ENCODE measurements at regions not wholly inside any gene's neighbourhood (a gene's known extent, or its start where the extent isn't known, plus 50 kb on each side); places are given as distances from the start of the nearest gene placed in this dataset.
"Not testable (repeated sequence)": the region's sequence is repeated elsewhere in the genome, so short reads cannot be mapped to it uniquely, and the experiment has no call there.

DNA sequence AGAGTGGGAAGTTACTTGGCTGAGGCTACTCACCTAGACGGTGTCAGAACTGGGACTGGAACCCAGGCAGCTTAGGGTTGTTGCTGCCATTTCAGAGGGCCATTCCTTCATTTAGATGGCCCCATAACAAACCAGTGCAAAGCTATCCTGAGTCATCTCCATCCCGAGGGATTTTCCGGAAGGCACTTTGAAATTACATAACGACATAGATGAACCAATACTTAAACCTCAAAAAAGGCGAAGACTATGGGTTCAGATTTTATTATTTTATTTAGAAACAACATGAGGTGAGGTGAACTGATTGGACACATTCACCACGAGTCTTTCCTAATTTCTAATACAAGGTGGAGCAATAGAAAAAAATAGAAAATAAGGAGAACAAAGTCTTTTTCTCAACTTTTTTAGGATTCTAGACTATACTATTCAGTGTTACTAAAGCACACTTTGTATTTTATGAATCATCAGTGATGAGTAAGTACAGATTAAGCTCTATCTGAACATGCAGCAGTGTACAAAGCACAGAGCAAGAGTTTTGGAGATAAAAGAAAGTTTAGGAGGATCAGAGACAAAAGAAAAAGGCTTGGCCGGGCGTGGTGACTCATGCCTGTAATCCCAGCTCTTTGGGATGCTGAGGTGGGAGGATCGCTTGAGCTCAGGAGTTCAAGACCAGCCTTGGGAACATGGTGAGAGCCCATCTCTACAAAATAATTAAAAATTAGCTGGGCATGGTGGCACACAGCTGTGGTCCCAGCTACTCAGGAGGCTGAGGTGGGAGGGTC, 79.5 kb upstream of the SVIL start:
- no peak for FAIRE-seq

DNA sequence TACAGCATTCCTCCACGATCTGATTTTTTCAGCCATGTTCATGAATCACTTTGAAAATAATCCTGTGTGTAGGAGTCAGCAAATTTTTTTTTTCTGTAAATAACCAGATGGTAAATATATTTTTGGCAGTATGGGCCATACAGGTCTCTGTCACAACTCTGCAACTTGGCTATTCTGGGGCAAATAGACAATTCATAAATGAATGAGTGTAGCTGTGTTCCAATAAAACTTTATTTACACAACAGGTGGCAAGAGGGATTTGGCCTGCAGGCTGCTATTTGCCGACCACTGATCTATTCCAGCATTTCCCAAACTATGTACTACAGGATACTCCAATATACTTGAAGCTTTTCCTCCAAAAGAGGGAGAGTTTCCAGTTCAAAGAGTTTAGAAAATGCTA, 78.7 kb upstream of the SVIL start:
- FAIRE-seq, result no peak

DNA sequence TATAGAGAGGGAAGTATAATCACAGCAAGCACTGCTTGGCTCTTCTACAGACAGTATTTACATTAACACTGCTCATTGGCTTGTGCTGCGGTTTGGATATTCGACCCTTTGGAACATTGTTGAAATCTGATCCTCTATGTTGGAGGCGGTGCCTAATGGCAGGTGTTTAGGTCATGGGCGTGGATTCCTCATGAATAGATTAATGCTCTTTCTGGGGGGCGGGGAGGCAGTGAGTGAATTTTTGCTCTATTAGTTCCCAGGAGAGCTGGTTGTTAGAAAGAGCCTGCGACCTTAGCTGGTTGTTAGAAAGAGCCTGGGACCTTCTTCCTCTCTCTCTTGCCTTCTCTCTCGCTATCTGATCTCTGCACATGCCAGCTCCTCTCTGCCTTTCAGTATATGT, 77.3 kb upstream of the SVIL start:
- FAIRE-seq, result no peak

DNA sequence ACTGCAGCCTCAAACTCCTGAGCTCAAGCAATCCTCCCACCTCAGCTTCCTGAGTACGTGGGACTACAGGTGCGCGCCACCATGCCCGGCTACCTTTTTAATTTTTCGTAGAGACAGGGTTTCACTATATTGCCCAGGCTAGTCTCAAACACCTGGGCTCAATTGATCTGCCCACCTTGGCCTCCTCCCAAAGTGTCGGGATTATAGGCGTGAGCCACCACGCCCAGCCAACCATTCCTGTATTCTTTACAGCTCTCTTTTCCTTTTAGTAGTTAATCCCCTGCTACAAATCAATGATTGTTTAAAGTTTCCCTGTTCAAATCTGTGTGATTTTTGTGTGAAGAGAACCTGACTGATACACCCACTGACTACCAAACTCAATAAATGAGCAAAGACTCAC, 75.4 kb upstream of the SVIL start:
- FAIRE-seq, result no peak

DNA sequence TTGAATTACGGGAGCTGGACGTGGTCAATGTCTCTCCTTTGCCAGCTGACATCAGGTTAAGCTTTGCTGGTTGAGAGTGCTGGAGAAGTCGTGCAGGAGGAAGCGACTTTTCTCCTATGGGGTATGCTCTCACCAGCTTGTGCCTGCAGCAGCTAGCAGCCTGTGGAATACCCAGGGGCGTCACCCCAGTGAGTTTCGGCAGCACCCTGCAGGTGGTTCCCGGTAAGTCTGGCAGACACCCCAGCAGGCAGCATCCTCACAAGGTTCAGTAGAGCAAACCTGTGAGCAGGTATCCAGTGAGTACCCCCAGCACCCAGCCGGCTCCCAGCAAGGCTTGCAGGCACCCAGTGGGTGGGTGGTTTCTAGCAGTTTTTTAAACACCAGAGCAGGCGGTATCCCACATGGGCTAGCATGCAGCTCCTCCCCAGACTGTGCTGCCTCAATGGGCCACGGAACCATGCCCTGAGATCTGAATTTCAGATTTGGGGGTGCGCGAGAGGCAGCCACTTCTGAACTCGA, 74.8 kb upstream of the SVIL start:
- no peak for FAIRE-seq

DNA sequence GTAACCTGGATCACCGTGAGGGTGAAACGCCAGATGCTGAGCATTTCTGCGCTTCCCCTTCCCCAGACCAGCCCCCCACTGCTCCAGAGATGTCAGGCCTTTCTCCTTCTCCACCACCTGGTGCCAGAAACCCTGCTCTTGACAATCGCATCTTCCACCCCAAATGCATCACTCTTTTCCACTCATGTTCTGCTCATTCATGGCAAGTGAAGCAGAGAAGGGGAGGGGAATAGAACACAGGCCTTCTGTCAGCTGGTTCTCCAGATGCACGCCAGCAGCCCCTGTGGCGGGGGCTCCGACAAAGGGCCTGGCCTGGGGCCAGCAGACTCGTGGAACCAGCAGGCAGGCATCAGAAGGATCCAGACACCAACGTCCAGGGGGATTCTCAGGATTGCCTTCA, 68.5 kb upstream of the SVIL start:
- no peak for FAIRE-seq

DNA sequence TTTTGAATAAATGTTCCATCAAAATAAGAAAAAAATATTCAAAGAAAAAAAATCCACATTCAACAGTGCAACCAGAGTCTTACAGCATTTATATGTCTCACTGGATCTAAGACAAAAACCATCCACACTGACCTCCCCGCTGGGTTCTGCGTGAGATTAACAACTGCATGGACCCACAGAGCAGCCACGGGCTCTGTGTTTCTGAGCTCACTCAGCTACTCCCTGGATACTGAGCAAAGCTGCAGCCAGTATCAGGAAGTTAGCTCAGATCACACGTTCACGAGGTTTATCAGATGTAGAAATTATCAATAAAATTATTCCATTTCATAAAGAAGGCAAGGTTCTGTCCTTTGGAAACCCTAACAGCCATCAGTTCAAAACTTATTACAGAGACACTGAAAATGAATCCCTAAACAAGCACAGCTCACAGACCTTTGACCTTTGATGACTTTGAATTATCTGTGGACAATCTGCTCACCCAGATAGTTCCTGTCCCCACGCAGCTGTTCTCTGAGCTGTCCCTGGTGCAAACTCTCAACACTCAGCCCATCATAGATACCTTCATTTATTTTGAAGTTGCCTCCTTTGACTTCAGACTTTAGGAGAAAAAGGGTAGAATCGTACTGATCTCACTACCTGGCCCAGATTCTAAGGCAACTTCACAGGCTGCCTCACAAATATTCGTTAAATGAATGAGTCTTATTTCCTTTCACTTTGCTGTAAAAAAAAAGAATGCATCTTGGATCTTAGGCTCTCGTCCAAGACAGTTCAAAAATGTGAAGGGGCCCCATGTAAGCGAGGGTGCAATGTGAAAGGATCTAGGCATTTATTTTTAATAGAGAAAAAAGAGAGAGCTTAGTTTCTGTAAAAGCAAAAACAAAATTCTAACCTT, 67.7 kb upstream of the SVIL start:
- no peak for FAIRE-seq

DNA sequence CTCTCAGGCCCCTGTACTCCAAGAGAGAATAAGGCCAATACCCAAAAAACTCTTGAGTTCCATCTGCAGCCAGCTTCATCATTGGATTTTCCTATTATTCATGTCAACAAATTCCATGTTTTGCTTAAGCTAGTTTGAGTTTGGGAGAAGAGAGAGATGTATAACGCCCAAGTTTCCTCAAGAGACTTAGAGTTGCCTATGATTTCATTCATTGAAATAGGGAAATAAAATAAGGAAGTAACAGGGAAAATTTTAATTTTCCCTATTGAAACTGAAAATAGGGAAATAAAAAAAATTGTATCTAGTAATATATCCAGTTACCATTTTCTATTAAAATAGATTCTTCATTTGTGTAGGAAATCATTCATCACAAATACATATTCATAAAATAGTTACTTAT, 66.5 kb upstream of the SVIL start:
- FAIRE-seq, result no peak

DNA sequence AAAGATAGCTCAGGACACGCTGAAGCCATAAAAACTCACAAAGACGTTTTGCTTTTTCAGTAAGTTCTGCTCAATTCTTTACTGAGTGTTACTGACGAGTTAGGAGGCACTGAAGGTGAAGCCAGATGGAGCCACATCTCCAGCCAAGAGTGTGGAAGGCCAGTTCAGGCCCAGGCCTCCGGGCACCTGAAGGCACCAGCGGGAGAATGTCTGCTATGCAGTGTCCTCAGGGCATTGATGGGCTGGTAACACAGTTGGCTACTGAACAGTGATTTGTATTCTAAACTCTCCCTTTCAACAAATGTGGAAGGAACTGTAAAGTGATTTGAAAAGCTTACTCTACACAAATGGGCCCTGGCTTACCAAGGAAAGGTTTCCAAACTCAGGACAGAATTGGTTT, 64.8 kb upstream of the SVIL start:
- FAIRE-seq, result no peak

DNA sequence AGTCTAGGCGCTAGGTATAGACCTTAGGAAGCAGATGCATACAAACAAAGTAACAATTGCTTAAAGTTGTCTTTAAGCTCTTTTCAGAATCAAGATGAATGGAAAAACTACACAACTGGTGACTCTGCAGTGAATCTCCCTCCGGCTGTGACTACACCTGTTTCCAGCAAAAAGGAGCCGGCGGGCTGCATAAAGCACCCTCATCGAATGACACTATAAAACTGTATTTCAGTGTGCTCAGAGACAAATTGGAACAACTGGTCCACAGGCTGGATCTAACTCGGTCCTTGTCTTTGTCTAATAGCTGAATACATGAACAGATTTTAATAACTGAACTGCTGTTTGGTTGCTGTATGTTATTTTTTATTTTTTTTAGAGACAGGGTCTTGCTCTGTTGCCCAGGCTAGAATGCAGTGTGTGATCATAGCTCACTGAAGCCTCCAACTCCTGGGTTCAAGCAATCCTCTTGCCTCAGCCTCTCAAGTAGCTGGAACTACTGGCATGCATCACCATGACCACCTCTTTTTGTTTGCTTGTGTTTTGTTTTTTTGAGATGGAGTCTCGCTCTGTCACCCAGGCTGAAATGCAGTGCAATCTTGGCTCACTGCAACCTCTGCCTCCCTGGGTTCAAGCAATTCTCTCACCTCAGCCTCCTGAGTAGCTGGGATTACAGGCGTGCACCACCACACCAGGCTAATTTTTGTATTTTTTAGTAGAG, 64.2 kb upstream of the SVIL start:
- FAIRE-seq, result no peak

DNA sequence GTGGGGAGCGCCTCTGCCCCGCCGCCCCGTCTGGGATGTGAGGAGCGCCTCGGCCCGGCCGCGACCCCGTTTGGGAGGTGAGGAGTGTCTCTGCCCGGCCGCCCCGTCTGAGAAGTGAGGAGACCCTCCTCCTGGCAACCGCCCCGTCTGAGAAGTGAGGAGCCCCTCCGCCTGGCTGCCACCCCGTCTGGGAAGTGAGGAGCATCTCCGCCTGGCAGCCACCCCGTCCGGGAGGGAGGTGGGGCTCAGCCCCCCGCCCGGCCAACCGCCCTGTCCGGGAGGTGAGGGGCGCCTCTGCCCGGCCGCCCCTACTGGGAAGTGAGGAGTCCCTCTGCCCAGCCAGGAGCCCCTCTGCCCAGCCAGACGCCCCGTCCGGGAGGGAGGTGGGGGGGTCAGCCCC, 61.8 kb upstream of the SVIL start:
- not testable (repeated sequence) for FAIRE-seq

DNA sequence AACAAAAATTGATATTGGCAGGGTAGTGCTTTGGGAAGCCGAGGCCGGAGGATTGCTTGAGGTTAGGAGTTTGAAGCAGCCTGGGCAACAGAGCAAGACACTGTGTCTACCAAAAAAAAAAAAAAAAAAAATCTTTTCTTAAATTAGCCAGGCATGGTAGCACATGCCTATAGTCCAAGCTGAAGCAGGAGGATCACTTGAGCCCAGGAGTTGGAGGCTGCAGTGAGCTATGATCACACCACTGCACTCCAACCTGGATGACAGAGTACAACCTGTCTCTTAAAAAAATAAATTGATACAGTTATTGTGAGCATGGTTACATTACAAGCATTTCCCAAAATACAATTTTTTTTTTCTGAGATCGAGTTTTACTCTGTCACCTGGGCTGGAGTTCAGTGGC, 59.4 kb upstream of the SVIL start:
- no peak for FAIRE-seq

DNA sequence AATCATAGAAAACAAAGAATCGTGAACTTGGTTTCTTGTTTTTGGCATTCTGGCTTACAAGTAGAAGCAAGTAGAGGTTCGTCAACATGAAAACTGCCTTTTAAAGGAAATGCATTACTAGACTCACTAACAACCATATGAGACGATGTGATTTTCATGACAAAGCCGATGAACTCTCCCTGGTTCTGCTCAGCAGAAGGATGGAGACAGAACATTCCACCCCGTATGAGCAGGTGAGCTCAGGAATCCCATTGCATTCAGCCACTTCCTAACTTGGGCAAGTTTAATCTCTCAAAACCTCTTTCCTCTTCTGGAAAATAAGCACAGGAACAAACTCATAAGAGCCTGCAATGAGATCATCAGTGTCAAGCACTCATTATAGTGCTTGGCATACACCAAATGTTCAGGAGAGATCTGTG, 57.4 kb upstream of the SVIL start:
- no peak for FAIRE-seq

DNA sequence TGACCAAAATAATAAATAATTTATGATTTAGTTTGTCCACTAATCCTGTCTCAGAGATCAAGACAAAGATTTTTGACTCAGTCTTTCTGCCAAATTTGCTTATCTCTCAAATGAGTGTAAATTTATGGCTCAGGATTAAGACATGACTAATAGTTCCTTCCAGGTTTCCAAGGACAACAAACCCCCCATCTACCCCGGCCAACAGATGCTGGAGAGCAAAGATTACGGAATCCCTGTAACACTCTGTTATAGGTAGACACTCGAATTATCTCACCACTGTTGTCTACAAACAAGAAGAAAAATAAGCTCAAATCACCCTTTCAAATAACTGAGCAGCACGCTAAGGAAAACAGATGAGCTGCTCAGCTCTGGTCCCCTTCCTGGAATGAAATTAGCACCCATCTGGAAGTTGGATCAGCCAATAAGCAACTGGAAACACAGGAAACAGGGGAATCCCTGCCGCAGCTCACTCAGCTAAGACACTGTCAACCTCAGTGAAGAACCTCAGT, 56.8 kb upstream of the SVIL start:
- peak; percentile 60 for FAIRE-seq

DNA sequence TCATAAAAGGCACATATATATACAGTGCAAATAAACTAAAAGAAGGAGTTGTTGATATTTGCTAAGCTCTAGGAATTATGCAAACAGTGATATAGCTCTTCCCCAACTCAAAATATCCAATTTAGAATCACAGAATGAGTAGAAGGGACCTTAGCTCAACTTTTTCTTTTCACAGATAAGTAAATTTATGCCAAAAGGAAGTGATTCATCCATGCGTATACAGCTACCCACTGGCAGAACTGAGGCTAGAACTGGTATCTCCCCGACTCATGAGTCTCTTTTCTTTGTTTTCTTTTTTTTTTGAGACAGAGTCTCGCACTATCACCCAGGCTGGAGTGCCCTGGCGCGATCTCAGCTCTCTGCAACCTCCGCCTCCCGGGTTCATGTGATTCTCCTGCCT, 54.2 kb upstream of the SVIL start:
- no peak for FAIRE-seq

DNA sequence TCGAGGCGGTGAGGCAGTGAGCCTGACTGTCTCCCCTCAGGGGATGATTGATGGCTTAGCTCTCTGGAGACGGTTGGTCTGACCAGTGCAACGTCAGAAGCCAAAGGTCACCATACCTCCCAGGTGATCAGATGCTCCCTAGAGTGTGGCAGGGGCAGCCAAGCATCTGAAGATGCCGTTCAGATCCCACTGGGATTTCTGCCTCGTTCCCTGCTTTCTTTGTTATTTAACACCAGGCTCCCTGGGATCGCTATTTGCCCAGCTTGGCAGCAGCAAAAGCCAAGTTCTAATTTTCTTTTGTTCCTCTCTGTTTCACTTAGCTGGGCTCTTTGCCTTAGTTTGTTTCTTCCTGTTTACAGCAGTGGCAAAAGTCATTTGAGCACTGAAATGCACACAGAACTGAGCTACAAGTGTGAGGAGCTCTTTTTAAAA, 53.5 kb upstream of the SVIL start:
- no peak for FAIRE-seq

DNA sequence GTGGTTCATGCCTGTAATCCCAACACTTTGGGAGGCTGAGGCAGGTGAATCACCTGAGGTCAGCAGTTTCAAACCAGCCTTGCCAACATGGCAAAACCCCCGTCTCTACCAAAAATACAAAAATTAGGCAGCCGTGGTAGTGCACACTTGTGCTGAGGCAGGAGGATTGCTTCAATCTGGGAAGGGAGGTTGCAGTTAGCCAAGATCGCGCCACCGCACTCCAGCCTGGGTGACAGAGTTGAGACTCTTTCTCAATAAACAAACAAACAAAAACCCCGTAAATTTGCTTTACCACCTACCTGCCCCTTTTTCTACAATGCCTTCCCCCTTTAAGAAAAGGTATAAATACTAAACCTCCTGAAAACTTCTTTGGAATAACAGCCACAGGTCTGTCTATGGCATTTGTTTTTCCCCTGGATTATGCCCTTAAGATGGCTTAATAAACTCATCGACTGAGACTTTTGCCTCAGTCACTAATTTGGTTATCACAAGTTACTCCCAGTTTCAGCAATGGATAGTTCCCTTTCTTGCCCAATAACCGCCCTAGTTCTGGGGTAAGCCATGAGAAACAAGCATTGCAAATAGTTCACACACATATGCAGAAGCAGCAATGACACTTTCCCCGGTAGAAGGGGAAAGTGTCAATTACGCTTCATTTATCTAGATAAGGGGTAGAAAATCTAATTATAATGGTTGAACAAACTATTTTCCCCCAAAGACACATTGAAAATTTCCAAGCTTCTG, 52.8 kb upstream of the SVIL start:
- FAIRE-seq, result no peak

DNA sequence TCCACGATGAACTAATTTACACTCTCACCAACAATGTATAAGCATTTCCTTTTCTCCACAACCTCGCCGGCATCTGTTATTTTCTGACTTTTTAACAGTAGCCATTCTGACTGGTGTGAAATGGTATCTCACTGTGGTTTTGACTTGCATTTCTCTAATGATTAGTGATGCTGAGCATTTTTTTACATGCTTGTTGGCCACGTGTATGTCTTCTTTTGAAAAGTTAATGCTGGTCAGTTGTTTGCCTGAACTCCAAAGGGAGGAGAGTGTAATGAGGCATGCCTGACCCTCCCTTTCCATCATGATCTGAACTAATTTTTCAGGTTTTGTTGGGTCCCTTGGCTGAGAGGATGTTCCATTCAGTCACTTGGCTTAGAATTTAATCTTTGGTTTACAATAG, 50.7 kb upstream of the SVIL start:
- FAIRE-seq, result no peak

Measured in endometrium (tissue), 2 donors.